Activated CD4-positive, alpha-beta T cell treated with anti-CD3 and anti-CD28 coated beads, Interleukin-2, amount 50 U/mL, for 4 hours (primary cell): ENCODE measurements at regions not wholly inside any gene's neighbourhood (a gene's known extent, or its start where the extent isn't known, plus 50 kb on each side); places are given as distances from the start of the nearest gene placed in this dataset.
"Not testable (repeated sequence)": the region's sequence is repeated elsewhere in the genome, so short reads cannot be mapped to it uniquely, and the experiment has no call there.

Experiments
- DNase-seq, 2 experiments: peaks; one replicate each; pipeline ENCODE4 v3.0.0-alpha.2; 2020

DNA sequence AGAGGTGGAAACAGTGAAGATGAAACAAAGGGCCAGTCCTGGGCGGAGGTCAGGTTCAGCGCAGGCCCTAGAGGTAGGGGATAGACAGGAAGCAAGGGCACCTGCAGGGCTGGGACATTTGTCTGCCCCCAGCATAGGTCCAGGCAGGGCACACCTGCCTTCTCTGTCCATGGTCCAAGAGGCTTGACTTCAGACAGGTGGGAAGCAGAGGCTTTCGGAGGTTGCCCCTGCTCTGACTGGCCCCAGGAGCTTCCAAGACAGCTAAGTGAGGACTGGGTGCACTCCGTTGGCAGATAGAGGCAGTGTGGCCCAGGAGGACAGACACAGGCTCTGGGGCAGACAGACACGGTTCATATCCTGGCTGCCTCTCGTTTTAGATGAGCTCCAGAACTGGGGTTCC, 71.6 kb upstream of the GRB10 start:
- no peak for DNase-seq

DNA sequence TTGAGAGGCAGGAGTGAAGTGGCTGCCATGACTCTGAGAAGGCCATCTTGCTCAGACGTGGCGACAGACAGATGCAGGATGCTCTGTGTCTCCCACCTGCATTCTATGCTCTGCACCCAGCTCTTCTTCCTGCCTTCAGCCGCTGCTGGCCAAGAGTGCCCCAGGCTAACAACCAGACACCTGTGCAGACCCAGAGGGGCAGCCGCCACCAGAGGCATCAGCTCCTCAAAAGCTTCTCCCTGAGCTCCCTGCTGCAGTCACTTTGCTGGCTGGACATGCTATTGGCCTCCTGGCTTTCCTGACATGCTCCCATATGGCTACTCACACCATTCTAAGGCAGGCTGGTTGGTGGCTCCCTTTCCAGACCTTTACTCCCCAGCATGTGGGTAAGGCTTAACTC, 70.6 kb upstream of the GRB10 start:
- DNase-seq = no peak

DNA sequence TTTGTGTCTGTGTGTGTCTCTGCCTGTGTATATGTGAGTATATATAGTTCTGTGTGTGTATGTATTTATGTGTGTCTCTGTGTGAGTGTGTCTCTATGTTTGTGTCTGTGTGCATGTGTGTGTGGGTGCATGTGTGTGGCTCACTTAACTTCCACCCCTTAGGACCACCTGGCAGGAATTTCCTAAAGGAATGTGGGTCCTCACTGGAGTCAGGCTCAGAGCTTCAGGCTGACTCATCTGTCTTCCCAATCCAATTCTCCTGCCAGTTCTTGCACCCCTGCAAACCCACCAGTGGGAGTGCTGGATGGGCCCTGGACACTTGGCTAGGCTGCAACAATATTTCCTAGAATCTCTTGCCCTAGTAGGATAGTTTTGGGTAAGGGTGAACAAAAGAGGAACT, 70.2 kb upstream of the GRB10 start:
- DNase-seq = no peak

DNA sequence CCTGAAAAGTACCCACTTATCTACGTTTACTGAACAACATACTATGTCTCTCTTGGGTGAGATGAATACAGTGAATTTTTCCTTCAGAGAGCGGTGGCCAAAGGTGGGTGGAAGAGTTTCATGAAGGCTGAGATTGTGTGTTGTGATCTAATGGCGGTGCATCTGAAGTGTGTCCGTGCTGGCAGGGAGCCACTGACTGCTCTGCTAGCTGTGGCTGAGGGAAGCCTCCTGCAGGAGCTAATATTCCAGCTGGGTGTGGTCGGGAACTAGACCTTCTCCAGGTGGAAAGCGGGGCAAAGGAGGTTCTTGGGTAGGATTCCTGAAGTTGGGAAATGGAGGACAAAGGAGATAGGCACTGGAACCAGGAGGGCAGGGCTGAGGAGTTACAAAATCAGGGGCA, 69.2 kb upstream of the GRB10 start:
- DNase-seq = no peak

DNA sequence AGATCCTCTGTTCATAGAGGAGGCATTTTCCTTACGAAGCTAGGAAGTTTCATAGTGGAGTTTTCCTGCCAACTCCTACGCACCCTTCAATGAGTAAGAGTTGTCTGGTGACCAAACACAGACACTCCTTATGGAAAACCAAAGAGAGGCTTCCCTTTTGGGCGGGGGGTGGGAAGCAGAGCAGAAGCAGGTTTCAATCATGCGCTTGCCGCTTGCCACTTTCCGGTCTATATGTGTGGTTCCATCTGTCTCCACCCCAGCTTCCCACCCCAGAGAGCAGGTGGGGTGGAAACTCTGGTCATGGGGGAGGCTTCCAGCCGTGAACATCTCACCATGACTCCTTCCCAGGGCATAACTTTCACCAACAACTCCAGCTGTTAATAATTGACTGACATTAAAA, 68.8 kb upstream of the GRB10 start:
- no peak for DNase-seq

DNA sequence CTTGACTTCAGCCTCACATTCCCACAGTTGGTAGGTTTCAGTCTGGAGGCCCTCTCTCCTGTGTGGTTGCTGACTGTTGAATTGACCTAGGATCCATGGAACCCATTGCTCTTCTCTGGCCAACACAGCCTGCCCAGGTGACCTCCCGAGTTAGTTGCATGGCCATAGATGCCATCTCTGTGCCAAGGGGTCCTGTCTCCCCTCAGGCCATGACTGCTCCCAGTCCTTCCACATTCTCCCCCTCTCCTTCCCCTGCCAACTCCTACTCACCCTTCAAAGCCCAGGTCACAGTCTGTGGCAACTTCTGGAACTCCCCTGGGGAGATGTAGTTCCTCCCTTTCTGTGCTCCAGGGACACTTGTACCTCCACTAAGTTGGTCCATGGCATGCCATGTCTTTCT, 67.3 kb upstream of the GRB10 start:
- no peak for DNase-seq

DNA sequence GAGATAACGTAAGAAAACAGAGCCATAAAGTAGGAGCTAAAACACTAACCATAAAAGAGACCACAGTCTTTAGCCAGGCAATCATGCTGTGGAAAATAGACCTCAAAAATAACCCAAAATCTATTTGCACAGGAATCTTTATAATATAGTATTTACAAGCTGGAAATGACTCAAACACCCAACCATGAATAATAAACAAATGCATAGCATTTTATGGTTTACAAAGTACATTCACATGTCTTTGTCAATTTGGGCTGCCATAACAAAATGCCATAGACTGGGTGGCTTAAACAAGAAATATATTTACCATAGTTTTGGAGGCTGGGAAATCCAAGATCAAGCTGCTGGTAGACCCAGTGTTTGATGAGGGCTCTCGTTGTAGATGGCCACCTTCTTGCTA, 65.5 kb upstream of the GRB10 start:
- DNase-seq = no peak

DNA sequence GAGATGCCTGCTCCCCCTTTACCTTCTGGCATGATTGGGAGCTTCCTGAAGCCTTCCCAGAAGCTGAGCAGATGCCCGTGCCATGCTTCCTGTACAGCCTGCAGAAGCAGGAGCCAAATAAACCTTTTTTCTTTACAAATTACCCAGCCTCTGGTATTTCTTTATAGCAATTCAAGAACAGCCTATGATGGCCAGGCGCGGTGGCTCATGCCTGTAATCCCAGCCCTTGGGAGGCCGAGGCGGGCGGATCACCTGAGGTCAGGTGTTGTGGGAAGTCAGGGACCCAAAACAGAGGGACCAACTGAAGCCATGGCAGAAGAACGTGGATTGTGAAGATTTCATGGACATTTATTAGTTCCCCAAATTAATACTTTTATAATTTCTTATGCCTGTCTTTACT, 62.2 kb upstream of the GRB10 start:
- not testable (repeated sequence) for DNase-seq

DNA sequence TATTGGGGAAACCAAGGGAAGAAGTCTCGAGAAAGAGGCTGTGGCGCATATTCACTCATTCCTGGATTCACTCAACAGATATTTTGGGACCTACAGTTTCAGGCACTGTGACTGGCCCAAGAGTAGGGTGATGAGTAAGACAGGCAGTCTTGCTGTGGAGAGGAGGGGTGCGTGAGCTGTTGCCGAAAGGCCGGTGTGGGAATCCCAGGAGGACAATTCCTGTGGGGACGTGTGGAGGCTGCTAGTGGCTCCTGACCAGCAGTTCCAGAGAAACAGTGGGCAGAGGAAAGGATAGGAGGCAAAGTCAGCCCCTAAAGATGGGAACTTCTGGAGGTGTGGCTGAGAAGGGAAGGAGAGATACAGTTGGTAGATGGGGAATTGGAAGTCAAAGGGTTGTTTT, 59.3 kb upstream of the GRB10 start:
- DNase-seq = no peak

DNA sequence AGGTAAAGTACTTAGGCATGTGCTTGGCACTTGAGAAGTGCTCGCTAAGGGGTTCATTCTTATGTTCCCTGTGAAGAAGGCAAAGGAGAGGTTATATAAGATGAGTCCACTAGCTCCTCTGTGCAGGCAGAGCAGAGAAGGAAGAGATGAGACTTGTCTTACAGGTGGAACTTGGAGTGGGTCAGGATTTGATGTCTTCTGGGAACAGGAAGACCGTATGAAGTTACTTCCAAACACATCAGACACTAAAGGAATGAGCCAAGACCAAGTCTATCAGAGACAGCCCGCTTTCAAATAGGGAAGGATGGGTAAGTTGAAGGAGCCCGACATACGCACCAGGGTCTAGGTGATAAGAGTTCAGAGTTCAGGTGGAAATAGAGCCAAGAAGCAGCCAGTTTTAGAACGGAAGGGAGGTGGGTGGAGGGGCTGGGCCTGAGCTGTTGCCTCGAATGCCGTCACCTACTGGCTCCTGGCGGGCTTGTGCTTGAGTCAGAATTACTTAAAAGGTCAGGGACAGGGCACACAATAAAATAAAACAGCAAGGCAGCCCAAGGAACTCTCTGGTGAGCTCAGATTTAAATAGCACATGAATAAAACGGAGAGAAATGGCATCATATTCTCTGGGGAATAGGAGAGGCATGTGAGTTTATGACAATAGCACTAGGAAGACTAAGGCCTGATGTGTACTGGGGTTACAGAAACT, 56.1 kb upstream of the GRB10 start:
- no peak for DNase-seq

DNA sequence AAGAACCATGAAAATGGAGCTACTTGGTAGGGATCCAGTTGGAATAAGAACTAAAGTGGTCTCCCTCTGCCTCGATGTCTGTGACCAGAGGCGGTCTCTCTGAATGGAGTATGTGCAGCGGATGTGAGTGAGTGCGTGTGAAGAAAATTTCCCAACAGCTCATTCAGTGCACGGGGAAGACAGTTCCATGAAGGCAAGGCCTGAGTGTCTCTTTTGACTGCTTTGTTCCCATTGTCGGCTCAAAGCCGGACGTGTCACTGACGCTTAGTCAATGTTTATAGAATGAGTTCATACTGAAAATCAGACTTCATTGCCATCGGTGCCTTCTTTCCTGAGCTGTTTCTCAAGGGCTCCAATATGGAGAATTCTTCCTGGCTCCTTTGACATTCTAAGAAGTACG, 55.3 kb upstream of the GRB10 start:
- DNase-seq = no peak

DNA sequence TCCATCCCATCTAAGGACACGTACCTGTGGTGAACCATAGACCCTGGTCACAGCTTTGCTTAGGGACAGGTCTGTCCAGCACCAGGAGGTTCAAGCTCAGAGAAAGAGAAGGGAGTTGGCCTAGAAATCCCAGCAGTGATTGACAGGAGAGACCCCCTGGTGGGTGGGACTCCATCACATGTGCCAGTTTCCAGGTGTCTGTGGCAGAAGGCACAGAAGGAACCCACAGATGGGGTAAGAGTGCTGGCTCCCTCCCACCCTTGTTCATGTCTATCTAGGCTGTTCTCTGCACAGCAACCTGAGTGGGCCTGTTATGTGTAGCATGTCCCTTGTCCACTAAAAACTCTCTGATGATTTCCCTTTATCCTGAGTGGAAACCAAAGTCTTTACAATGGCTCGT, 54.0 kb upstream of the GRB10 start:
- DNase-seq = no peak

DNA sequence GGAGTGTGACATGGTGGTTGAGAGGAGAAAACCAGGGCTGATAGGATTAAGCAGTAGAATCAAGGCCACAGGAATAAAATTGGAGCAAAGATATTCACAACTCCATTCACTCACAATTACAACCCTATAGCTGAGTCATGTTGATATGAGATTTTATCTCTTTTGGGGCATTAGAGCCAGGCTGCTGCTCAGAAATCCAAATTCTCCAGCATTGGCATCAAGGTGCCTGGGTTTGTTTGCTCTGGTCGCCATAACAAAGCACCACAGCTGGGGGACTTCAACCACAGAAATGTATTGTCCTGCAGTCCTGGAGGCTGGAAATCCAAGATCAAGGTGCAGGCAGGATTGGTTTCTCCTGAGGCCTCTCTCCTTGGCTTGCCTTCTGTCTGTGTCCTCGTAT, 52.5 kb upstream of the GRB10 start:
- no peak for DNase-seq

DNA sequence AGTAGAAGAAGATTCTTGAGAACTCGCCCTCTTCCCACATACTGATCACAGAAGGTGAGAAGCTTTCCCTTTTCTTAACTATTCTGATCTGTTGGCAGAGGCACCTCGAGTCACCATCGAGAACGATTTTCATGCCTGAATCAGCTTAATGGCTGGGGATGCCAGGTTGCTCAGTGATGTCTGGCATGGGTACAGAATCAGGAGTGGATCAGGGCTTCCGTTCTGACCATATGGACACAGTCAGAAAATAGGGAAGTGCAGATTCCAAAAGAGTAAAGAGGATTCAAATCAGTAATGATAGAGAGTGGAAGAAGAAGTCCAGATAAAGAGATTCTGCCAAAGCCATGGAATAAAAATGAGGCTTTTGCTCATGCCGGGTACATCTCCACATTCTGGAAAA, 52.0 kb upstream of the GRB10 start:
- DNase-seq = no peak

DNA sequence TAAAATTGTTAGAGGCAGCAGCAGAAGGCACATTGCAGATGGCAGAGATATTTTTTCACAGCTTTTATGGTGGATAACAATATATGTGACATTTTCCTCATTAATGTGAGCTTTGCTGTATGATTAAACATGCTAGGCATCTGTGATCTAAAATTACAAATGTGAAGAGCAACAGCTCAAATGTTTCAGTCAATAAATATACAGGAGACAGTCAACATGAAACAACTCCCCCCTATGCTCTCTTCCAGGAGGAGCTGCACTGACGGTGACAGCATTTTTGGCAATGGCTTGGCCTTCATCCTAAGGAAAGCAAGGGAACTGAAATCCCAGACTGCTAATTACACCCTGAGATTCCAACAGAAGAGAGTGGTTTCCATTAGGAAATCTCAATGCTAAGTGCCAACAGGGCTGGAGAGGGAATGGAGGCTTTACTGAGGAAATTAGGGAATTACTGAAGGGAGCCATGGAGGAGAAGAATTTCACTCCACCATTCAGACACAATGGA, 51.4 kb upstream of the GRB10 start:
- DNase-seq = no peak

DNA sequence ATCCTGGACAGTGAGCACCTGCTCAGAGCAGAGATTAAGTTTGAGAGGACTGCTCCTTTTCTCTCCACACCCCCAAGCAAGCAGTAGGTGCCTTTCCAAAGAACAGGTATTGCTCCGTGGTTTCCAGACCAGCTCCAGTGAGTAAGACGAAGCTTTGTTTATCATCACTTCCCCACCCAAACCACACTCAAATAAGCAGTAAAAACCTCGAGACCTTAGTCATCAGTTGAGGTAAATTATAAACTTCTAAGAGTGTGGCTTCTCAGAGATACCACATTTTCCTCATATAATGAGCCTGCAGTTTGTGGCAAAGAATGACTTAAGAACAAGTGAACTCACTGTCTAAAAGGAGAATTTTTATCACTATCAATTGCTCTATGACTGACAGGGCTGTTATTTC, 50.0 kb upstream of the GRB10 start:
- no peak for DNase-seq
